GM23338 (cell line): ENCODE measurements at regions not wholly inside any gene's neighbourhood (a gene's known extent, or its start where the extent isn't known, plus 50 kb on each side); places are given as distances from the start of the nearest gene placed in this dataset.

ENCODE experiments used
- CREB1 ChIP-seq: fragments of 250-450 bp; sonication (Bioruptor Pico); IDR thresholded peaks from 2 replicates; pipeline ENCODE4 v1.5.0; 2020; ENCODE audit warnings: low read depth, mild to moderate bottlenecking, moderate library complexity
- EZH2 ChIP-seq: fragments of 200-600 bp; sonication (generic); IDR thresholded peaks from one replicate; pipeline ENCODE4 v1.8.0; 2017; ENCODE audit warnings: antibody characterized with exemption, mild to moderate bottlenecking, low read depth; ENCODE audit not compliant: unreplicated experiment
- EZH2phosphoT487 ChIP-seq: fragments of 200-600 bp; sonication (generic); IDR thresholded peaks from one replicate; pipeline ENCODE4 v1.8.1; 2018; ENCODE audit warnings: antibody characterized with exemption; ENCODE audit not compliant: unreplicated experiment
- JUNB ChIP-seq: IDR thresholded peaks from one replicate; pipeline ENCODE4 v1.6.1; 2016; ENCODE audit warnings: antibody characterized with exemption; ENCODE audit not compliant: unreplicated experiment
- POLR2AphosphoS5 ChIP-seq: IDR thresholded peaks from 2 replicates; pipeline ENCODE4 v1.6.1; 2016; ENCODE audit warnings: antibody characterized with exemption, low read depth
- STAT1 ChIP-seq: IDR thresholded peaks from one replicate; pipeline ENCODE4 v1.6.1; 2016; ENCODE audit warnings: antibody characterized with exemption; ENCODE audit not compliant: unreplicated experiment
- ZNF331 ChIP-seq: fragments of 250-450 bp; sonication (Bioruptor Pico); IDR thresholded peaks from 2 replicates; pipeline ENCODE4 v1.5.0; 2020; ENCODE audit warnings: low read depth, mild to moderate bottlenecking, moderate library complexity
- TF ChIP-seq, protein P1 (sequence below), 2 experiments: fragments of 200-600 bp in 1 of 2; sonication (generic) in 1 of 2; conservative IDR thresholded peaks; 2 replicates each; pipeline versions ENCODE4 v1.5.1 to v1.6.1; 2016 to 2017; ENCODE audit warnings: antibody characterized with exemption in 2 of 2, low read depth in 2 of 2, mild to moderate bottlenecking in 2 of 2, moderate library complexity in 1 of 2
- TF ChIP-seq, protein P2 (sequence below): IDR thresholded peaks from 2 replicates; pipeline ENCODE4 v1.6.1; 2016; ENCODE audit warnings: antibody characterized with exemption
- TF ChIP-seq, protein P3 (sequence below): IDR thresholded peaks from one replicate; pipeline ENCODE4 v1.6.1; 2018; ENCODE audit warnings: antibody characterized with exemption; ENCODE audit not compliant: unreplicated experiment

DNA sequence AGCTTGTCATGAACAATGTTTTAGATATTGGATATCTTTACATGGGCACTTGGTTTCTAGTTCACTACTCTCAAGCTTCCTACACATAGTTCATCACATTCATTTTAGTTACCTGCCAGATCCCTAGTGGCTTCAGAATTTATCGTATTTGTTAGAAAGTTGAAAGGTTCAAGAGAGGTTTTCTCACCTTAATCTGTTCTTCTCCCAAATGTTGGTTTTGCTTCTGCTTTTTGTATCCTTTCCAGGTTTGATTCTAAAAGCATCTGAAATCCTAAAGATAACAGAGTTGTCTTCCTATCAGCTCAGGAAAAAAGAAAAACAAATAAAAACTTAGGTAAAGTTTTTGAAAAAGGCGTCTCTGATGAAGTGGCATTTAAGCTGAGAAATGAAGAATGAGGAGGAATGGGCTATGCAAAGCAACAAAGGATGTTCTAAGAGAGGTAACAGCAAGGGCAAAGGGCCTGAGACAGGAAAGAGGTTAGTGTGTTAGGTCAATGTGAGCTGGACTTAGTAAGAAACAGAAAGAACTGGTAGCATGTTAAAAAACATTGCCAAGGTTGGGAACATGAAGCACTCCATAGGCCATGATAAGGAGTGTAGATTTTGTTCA, 104.7 kb upstream of the CMC1 start:
- TF ChIP-seq, protein P1, sequence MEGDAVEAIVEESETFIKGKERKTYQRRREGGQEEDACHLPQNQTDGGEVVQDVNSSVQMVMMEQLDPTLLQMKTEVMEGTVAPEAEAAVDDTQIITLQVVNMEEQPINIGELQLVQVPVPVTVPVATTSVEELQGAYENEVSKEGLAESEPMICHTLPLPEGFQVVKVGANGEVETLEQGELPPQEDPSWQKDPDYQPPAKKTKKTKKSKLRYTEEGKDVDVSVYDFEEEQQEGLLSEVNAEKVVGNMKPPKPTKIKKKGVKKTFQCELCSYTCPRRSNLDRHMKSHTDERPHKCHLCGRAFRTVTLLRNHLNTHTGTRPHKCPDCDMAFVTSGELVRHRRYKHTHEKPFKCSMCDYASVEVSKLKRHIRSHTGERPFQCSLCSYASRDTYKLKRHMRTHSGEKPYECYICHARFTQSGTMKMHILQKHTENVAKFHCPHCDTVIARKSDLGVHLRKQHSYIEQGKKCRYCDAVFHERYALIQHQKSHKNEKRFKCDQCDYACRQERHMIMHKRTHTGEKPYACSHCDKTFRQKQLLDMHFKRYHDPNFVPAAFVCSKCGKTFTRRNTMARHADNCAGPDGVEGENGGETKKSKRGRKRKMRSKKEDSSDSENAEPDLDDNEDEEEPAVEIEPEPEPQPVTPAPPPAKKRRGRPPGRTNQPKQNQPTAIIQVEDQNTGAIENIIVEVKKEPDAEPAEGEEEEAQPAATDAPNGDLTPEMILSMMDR (conservative IDR thresholded peaks at IDR 0.05; ENCODE audit: low read depth in 2 of 2): no peak
- TF ChIP-seq EZH2phosphoT487 (no peak), POLR2AphosphoS5 (no peak), EZH2 (no peak), CREB1 (no peak), ZNF331 (CRISPR knock-in tag) (no peak), STAT1 (no peak), JUNB (no peak)
- TF ChIP-seq, protein P2, sequence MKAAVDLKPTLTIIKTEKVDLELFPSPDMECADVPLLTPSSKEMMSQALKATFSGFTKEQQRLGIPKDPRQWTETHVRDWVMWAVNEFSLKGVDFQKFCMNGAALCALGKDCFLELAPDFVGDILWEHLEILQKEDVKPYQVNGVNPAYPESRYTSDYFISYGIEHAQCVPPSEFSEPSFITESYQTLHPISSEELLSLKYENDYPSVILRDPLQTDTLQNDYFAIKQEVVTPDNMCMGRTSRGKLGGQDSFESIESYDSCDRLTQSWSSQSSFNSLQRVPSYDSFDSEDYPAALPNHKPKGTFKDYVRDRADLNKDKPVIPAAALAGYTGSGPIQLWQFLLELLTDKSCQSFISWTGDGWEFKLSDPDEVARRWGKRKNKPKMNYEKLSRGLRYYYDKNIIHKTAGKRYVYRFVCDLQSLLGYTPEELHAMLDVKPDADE: no peak
- TF ChIP-seq, protein P3, sequence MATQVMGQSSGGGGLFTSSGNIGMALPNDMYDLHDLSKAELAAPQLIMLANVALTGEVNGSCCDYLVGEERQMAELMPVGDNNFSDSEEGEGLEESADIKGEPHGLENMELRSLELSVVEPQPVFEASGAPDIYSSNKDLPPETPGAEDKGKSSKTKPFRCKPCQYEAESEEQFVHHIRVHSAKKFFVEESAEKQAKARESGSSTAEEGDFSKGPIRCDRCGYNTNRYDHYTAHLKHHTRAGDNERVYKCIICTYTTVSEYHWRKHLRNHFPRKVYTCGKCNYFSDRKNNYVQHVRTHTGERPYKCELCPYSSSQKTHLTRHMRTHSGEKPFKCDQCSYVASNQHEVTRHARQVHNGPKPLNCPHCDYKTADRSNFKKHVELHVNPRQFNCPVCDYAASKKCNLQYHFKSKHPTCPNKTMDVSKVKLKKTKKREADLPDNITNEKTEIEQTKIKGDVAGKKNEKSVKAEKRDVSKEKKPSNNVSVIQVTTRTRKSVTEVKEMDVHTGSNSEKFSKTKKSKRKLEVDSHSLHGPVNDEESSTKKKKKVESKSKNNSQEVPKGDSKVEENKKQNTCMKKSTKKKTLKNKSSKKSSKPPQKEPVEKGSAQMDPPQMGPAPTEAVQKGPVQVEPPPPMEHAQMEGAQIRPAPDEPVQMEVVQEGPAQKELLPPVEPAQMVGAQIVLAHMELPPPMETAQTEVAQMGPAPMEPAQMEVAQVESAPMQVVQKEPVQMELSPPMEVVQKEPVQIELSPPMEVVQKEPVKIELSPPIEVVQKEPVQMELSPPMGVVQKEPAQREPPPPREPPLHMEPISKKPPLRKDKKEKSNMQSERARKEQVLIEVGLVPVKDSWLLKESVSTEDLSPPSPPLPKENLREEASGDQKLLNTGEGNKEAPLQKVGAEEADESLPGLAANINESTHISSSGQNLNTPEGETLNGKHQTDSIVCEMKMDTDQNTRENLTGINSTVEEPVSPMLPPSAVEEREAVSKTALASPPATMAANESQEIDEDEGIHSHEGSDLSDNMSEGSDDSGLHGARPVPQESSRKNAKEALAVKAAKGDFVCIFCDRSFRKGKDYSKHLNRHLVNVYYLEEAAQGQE: no peak
